ENCODE measurements at regions not wholly inside any gene's neighbourhood (a gene's known extent, or its start where the extent isn't known, plus 50 kb on each side); places are given as distances from the start of the nearest gene placed in this dataset.
A peak's percentile ranks its signal among the peaks of the same experiment; 100 is the strongest.
"Not testable (repeated sequence)": the region's sequence is repeated elsewhere in the genome, so short reads cannot be mapped to it uniquely, and the experiment has no call there.

DNA sequence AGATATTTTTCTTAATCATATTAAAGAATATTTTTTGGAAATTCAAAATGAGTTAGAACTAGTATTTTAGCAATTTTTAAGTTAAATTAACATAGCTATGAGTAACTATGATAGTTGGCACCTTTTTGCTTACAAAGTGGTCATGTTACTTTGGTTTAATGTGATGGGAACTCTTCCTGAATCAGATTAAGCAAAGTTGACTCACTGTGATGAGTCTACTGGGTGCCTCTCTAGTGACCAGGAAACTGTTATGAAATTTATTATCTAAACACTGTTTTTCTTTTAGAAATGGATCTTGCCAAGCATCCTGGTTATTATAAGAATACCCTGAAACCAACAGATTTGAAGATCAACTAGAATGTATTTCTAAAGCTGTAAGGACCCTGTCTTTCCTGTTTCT, 985.8 kb downstream of the TRAM1L1 start:
- DNase-seq, result no peak

DNA sequence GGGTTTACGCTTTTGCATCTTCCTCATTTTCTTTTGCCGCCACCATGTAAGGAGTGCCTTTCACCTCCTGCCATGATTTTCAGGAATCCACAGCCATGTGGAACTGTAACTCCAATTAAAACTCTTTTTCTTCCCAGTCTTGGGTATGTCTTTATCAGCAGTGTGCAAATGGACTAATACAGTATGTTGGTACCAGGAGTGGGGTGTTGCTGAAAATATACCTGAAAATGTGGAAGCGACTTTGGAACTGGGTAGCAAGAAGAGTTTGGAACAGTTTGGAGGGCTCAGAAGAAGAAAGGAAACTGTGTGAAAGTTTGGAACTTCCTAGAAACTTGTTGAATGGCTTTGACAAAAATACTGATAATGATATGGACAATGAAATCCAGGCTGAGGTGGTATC, 983.9 kb upstream of the NDST4 start:
- DNase-seq, result not testable (repeated sequence)

DNA sequence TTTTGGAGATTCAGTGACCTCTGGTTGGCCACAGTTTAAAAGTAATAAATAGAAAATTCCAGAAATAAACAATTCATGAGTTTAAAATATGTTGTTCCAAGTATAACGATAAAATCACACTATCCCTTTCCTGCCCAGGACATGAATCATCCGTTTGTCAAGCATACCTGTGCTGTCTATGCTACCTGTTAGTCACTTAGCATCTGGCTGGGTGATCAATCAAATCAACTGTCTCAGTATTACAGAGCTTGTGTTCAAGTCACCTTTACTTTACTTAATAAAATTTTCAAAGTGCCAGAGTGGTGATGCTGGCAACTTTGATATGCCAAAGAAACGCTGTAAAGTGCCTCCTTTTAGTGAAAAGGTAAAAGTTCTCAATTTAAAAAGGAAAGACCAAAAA, 979.5 kb upstream of the NDST4 start:
- DNase-seq, result no peak

DNA sequence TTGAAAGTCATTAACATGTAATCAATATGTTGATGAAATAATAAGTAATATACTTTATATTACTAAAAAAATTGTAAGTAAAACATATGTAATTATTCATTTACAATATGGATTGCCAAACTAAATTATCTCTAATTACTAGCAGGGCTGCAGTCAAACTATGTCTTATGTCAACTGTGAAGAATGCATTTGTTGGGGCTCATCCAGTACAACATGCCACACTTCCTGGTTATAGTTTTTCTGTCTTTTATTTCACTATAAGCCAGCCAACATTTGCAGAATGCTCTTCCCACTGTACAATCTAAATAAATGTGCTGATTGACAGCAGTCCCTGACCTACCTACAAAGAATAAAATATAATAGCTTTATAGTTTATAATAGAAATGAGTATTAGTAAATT, 975.4 kb upstream of the NDST4 start:
- DNase-seq, result no peak

DNA sequence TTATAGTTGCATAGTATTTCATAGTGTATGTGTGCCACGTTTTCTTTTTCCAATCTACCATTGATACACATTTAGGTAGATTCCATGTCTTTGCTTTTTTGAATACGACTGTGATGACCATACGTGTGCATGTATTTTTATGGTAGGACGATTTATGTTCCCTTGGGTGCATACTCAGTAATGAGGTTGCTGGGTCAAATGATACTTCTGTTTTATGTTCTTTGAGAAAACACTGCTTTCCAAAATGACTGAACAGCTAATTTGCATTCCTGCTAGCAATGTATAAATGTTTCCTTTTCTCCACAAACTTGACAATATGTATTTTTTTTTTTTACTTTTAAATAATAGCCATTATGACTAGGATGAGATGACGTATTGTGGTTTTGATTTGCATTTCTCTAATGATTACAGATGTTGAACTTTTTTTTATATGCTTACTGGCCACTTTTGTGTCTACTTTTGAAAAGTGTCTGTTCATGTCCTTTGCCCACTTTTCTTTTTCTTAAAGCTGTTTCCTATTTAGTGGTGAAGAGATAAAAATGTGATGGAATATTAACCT, 969.5 kb upstream of the NDST4 start:
- no peak for DNase-seq

DNA sequence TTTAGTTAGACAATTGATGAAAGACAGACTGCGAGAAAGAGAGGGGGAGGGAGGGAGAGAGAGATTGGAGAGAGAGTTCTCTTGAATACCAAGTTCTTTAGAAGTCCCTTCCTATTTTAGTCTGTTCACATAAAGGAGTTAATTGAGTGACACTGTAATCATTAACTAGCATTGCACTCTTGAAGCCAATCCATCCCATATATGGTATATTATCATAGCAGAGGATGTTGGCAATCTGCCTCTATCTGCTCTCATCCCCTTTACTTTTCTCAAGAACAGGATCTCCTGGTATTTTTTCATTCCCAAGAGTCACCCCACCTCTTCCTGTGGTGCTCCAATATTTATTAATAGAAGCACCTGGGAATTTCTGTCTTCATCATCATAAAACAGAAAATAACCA, 959.6 kb upstream of the NDST4 start:
- no peak for DNase-seq

DNA sequence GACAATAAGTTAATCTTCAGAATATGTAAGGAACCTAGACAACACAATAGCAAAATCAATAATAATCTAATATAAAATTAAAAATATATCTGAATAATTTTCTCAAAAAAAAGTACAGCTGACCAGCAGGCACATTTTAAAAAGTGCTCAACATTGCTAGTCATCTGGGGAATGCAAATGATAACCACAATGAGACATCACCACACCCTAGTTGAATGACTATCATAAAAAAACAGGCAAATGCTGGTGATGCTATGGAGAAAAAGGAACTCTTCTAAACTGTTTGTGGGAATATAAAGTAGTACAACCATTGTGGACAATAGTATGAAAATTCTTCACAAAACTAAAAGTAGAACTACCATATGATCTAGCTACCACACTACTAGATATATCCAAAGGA, 956.9 kb upstream of the NDST4 start:
- no peak for DNase-seq

DNA sequence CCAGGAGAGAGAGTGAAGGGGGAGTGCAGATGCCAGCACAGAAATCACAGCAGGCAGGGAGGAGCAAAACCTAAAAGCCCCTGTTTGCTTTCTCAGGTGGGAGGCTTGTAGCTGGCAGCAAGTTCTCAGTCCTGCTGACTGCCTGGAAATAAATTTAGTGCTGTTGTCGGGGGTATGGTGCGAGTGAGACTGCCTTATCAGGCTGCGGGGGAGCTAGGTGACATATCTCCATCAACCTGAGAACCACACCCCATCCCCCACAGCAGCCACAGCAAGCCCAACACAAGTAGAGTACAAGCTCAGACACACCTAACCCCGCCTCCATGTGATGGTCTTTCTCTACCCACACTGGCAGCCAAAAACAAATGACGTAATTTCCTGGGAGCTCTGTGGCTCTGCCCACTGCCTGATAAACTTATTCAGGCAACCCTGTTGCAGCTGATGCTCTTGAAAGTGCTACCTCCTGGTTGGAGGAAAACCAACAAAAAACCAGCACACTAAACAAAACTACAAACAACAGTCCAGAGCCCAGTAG, 953.4 kb upstream of the NDST4 start:
- DNase-seq, result no peak

DNA sequence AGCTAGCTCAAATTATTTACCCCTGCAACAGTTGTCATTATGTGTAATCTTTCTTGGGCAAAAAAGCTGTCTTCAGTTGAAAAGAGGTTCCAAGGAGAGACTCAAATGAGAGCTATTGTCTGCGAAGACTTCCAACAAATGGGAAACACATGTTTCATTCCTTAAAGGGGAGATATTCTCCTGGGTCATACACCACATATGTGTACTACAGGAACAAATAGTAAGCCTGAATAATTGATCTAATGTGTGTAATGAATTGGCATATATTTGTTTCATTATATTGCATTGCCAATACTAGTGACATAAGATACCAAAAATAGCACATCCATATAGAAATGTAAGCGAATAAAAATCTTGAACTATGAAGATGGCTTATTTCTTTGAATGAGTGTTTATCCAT, 950.9 kb upstream of the NDST4 start:
- DNase-seq, result no peak

DNA sequence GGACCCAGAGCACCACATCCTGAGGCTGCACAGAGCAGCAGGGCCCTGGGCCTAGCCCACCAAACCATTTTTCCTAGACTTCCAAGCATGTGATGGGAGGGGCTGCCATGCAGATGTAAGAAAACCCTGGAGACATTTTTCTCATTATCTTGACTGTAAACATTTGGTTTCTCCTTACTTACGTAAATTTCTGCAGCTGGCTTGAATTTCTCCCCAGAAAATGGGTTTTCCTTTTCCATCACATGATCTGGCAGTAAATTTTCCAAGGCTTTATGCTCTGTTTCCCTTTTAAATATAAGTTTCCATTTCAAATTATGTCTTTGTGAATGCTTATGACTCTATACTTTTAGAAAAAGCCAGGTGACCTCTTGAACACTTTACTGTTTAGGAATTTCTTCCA, 945.9 kb upstream of the NDST4 start:
- no peak for DNase-seq

DNA sequence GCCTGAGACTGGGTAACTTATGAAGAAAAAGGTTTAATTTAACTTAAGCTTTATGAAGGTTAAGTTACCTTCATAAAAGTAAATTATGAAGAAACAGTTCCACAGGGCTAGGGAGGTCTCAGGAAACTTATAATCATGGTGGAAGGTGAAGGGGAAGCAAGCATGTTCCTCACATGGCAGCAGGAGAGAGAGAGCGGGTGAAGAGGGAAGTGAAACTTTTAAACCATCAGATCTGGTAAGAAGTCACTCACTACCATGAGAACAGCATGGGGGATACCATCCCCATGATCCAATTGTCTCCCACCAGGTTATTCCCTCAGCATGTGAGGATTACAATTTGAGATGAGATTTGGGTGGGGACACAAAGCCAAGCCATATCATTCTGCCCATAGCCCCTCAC, 944.7 kb upstream of the NDST4 start:
- no peak for DNase-seq

DNA sequence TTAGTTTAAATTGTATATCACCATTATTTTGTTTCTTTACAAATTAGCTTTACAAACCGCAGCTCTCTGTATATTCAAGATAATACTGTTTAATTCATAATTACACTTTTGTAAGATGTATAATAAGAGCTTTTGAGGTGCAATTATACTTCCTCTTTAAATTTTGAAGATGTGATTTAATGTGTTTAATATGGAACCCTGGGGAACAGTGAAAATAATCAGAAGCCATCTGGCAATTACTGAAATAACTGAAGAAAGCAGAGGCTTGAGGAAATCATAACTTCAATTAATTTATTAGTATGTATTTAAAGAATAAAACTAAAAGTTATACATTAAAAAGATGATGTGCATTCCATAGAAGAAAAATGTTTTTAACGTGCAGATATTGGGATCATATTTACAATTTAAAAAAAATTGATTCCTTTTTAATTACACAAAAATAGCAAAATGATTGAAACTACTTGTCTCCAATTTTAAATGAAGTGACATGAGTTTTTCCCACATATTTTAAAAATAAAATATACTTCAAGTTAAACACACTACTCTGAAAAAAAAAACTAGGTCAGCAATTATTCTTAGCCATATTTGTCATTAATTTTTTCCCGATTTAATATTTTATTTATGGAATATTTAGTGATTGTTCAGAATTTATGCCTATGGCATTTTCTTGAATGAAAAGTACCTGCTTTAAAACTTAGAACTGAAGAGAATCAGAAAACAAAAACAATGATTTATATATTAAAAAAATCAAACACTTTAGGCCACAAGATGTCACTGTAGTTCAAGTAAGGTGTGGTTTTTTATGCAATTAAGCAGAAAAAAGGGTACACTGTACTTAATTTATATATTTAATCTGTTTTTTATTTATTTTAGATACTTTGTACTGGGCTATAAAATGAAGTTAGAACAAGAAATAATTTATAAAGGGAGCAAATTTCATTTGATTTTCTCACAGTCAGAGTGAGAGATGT, 942.7 kb upstream of the NDST4 start:
- DNase-seq, result peak; percentile 15

DNA sequence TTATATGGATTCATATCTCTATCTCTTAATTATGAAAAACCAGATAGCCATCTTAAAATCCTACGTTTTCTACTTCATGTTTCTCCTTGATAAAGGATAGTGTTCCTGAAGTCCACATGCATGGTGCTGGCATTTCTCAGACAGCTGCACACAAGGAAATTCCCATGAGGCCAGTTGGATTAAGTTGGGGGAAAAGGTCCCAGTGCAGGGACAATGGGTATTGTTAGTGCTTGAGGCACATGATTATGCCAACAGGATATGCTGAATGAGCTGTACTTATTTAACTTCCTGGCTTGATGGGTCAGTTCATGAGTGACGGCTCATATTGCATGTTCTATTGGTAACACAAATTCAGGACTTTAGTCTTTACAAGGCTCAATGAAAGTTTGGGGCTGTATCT, 913.9 kb upstream of the NDST4 start:
- DNase-seq, result no peak

DNA sequence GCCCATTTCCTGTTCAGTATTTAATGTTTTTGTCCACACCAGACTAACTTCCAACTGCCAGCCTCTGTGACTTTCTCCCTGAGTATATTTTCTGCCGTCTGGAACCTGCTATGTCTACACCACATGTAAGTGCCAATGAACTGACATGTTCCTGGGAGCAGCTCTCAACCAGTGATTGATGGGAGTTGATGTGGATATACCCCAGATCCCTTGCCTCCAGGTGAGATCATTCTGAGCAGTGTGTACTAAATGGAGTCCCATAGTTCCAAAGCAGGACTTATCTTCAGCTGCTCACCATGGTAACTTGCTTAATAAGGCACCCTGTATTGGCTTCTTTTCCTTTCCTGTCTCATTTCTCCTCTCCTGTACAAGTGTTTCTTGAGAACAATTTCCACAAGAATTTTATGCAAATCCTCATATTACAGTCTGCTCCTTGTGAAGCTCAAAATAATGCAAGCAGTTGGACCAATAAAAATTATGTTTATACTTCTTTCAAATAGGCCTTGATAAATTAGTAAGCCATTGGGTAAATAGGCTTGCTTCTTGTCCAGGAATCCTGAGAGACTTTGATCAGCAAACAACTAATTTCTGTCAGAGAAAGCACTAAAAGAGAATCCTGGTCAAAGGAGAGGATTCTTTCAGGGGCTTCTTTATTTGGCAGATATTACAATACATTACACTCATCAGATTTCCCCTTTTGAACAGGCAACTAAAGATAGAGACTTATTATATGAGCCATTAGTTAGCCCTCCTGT, 911.7 kb upstream of the NDST4 start:
- peak; percentile 17 for DNase-seq

DNA sequence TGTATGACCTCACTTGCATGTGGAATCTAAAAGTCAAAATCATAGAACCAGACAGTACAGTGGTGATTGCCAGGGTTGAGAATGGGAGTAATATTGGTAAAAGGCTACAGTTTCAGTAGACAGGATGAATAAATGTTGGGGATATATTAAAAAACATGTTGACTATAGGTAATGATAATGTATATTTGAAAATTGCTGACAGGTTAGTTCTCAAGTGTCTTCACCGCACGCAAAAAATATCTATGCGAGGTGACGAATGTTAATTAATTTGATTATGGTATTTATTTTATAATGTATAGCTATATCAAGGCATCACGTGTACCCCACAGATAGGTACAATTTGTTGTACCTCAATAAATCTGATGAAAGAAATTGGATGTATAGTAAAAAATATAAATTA, 909.6 kb upstream of the NDST4 start:
- DNase-seq, result no peak

DNA sequence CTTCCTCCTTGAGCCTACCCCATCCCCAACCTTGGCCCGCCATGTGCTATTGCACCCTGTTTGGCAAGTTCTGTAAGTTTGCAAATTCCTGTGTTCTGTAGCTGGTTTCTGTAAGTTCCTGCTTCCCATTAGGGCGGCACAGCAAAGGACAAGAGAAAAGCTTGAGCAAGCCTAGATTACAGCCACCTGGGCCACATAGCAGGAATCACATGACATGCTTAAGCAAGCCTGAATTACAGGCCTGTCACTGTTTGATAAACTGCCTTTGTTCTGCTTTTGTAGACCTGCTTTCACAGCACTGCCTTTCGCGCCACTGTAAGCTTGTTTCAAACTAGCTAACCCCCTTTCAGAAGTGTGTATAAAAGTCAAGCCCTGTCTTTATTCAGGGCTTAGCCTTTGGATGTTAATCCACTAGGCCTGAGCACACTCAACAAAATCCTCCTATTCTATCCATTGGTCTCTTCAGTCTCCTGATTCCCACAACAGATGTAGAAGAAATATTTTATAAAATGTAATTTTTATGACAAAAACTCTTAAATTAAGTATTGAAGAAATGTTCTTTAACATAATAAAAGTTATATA, 906.8 kb upstream of the NDST4 start:
- DNase-seq, result no peak

DNA sequence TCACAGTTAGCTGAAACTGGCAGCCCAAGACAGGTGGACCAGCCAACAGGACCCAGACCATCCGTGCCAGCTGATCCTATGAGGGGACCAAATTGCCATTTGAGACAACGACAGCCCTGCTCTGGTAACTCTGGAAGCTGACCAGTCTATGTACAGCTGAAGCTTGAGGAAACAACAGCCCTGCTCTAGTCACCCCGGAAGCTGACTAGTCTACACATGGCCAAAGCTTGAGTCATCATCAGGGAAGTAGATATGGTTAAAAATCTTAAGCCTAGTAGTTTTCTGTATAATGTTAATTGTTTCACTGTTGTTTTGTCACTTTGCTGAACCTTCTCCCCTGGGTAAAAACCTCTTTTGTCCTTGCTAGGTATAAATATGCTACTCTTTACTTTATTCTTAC, 905.4 kb upstream of the NDST4 start:
- DNase-seq, result no peak

DNA sequence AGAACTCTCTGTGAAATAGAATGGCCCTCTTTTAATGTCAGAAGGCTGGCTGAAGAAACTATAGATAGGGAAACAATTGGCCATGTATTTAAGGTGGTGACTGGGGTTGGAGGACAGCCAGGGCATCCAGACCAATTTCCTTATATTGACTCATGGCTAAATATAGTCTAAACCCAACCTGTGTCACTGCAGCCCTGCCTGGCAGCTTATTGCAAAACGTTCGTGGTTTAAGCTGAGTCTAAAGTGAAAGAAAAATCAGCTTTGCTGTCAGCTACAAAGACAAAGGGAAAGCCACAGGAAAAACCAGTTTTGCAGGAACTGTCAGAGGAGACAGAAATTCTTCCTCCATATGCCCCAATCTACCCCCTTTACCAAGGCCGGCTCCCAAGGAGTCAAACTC, 902.8 kb upstream of the NDST4 start:
- no peak for DNase-seq

DNA sequence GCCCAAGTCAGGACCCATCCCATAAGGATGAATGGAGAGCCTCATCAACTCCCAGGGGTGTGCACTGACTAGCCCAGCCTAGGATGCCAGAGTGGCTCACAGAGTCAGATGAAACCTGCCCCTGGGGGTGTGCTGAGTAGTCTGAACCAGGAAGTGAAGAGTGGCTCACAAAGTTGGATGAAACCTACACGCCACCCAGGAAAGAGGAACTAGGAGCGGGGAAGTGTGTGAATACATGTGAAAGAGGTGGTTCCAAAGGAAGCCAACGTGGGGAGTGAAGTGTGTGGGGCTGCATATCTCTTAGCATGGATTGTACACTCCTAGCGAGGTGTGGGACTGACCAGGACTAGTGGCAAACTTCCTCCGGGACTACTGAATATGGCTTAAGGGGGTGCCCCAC, 902.1 kb upstream of the NDST4 start:
- no peak for DNase-seq

DNA sequence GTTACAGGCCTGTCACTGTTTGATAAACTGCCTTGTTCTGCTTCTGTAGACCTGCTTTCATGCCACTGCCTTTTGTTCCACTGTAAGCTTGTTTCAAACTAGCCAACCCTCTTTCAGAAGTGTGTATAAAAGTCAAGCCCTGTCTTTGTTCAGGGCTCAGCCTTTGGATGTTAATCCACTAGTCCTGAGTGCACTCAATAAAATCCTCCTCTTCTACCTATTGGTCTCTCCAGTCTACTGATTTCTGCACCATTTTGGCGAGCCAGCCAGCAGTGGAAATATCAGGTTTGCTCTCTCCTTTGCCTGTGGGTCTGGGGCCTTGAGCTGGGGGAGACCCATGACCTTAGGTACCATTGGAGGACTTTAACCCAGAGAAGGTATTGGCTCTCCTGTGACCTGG, 901.6 kb upstream of the NDST4 start:
- DNase-seq, result no peak

DNA sequence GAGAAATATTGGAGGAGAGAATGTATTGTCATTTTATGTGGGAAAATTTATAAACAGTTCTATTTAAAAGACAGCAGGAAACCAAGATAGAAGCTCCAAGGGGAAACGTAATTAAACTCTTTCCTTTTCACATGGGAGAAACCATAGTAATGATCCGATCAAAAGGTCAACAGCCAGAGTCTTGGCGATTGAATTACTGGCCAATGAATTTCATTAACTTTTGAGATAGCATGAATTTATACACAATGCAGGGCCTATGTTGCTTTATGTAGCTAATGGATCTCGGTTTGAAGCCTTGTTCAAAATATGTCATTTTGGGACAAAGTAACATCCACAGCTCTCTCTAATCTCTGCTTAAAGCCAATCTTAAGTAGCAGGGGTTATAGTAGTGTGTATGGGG, 897.5 kb upstream of the NDST4 start:
- no peak for DNase-seq

DNA sequence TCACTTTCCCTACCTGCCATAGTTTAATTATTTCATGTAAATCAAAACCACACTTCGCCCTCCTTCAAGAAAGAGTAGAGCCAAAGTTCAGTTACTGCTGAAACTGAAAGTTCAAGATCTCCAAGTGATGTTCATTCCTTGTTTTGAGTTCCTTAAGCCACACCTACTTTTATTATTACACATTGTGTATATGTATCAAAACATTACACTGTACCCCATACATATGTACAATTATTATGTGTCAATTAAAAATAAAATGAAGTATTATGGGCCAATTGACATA, 892.3 kb upstream of the NDST4 start:
- DNase-seq, result no peak

DNA sequence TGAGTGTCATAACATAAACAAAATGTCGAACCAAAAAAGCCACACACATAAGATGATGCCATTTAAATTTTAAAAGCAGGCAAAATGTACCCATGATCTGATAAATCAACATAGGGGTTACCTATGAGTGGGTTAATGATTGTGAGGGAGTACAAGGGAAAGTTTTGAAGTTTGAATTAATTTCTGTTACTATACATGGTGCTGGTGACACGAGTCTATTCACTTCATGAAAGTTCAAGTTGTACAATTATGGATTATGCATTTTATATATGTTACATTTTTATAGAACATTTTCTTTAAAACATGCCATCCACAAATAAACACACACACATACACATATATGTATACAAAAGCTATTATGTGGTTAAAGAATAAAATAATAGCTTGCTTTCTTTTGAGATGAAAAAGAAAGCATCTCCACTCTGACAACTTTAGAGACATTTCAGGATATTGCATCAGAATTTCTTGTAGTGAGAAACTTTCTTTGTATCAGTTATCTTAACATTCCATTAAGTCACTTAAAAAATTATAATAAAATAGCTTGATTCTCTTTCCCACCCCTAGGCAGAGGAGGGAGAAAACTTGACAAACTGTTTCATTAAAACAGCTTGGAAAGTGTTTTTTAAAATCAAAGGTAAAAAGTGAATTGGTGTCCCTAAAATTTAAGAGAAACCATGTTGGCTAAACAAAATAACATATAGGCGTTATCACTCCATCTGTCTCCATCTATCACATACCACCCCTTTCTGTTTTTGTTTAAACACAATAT, 891.8 kb upstream of the NDST4 start:
- DNase-seq, result no peak
